Hepatocyte (in vitro differentiated cells): ENCODE measurements at regions not wholly inside any gene's neighbourhood (a gene's known extent, or its start where the extent isn't known, plus 50 kb on each side); places are given as distances from the start of the nearest gene placed in this dataset.

ENCODE experiments used
- EZH2 ChIP-seq: fragments of 200-600 bp; sonication (generic); IDR thresholded peaks from 2 replicates; pipeline ENCODE4 v1.6.1; 2016; ENCODE audit warnings: antibody characterized with exemption, mild to moderate bottlenecking, borderline replicate concordance
- EZH2phosphoT487 ChIP-seq: fragments of 200-600 bp; sonication (generic); IDR thresholded peaks from one replicate; pipeline ENCODE4 v1.6.1; 2018; ENCODE audit warnings: antibody characterized with exemption, mild to moderate bottlenecking, low read depth, moderate library complexity; ENCODE audit not compliant: unreplicated experiment, severe bottlenecking
- TF ChIP-seq, protein P1 (sequence below): fragments of 200-600 bp; sonication (generic); IDR thresholded peaks from 2 replicates; pipeline ENCODE4 v1.5.1; 2016; ENCODE audit warnings: antibody characterized with exemption, mild to moderate bottlenecking; ENCODE audit not compliant: poor library complexity

DNA sequence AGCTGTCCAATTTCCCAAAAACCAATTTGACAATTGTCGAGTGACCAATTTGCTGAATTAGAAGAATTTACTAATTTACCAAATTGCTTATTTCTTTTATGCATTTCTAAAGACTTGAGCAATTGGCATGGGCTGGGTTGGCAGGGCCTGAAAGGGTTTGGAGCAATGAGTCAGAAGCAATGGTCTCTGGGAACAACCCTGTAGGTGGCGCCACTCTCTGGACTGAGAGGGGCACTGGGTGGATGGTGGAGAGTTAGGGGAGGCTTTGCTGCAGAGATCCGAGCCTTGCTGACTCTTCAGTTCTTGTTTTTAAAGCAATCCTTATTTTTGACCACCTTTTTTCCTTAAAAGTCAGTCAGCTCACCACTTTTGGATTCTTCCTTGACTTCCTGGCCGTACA, 71.5 kb upstream of the RPS23 start:
- no peak for TF ChIP-seq EZH2phosphoT487
- TF ChIP-seq, protein P1, sequence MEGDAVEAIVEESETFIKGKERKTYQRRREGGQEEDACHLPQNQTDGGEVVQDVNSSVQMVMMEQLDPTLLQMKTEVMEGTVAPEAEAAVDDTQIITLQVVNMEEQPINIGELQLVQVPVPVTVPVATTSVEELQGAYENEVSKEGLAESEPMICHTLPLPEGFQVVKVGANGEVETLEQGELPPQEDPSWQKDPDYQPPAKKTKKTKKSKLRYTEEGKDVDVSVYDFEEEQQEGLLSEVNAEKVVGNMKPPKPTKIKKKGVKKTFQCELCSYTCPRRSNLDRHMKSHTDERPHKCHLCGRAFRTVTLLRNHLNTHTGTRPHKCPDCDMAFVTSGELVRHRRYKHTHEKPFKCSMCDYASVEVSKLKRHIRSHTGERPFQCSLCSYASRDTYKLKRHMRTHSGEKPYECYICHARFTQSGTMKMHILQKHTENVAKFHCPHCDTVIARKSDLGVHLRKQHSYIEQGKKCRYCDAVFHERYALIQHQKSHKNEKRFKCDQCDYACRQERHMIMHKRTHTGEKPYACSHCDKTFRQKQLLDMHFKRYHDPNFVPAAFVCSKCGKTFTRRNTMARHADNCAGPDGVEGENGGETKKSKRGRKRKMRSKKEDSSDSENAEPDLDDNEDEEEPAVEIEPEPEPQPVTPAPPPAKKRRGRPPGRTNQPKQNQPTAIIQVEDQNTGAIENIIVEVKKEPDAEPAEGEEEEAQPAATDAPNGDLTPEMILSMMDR, result peak; percentile 26
- TF ChIP-seq EZH2, result no peak
